ENCODE measurements at regions not wholly inside any gene's neighbourhood (a gene's known extent, or its start where the extent isn't known, plus 50 kb on each side); places are given as distances from the start of the nearest gene placed in this dataset.

DNA sequence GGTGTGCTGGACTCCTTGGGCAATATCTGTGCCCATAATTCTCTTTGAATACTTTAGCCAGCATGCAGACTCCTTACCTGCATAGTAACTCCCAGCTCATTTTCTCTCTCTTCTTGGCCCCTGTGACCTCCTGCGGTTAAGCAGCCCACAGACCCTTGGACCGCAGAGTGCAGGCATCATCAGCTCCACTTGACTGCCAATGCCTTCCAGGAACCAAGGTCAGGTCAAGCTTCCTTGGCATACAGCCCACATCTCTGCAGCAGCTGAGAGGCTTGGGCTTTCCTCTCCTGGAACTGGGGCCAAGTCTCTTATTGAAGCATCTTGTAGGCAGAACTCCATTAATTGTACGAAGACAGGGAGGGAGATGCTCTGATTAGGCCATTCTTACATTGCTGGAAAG is 130.1 kb upstream of the PIEZO2 start:
- ChIA-PET CTCF (no interaction called here), POLR2A (no interaction called here)
- H3K4me3 Mint-ChIP-seq: no peak overlapping the region
- no peaks in the 10 kb centered on the region for H3K36me3 Mint-ChIP-seq (ENCODE audit: low read depth)
- H3K4me1 Mint-ChIP-seq (ENCODE audit: low read depth): no peaks in the 10 kb centered on the region
- H3K27me3 Mint-ChIP-seq: no peaks in the 10 kb centered on the region
- intact Hi-C loops (cut with micrococcal nuclease): no loop called here
- H3K9me3 Mint-ChIP-seq: no peaks in the 10 kb centered on the region
- no peak for DNase-seq
- no peak overlapping the region for H3K27ac Mint-ChIP-seq
- TF ChIP-seq, protein P1, sequence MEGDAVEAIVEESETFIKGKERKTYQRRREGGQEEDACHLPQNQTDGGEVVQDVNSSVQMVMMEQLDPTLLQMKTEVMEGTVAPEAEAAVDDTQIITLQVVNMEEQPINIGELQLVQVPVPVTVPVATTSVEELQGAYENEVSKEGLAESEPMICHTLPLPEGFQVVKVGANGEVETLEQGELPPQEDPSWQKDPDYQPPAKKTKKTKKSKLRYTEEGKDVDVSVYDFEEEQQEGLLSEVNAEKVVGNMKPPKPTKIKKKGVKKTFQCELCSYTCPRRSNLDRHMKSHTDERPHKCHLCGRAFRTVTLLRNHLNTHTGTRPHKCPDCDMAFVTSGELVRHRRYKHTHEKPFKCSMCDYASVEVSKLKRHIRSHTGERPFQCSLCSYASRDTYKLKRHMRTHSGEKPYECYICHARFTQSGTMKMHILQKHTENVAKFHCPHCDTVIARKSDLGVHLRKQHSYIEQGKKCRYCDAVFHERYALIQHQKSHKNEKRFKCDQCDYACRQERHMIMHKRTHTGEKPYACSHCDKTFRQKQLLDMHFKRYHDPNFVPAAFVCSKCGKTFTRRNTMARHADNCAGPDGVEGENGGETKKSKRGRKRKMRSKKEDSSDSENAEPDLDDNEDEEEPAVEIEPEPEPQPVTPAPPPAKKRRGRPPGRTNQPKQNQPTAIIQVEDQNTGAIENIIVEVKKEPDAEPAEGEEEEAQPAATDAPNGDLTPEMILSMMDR (IDR thresholded peaks at IDR 0.05): no peak
- ATAC-seq: no peak

DNA sequence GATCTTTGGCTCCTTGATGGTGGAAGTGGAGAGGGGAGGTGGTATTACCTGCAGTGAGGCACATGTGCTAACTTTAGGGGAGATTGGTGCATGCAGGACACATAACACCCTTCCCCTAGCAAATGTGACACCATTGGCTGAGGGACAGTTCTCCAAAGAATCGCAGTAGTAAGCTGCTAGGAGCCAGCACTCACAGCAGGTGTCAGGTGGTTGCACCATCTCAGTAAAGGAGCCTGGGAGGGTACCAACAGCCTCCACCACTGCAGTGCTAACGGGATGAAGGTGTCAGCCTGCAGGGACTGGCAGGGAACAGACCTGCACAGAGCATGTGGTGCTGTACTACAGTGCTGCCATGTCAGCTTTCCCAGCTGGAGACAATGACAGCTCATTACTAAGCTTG is 127.3 kb upstream of the PIEZO2 start:
- TF ChIP-seq, protein P1 (IDR thresholded peaks at IDR 0.05): no peak
- POLR2A ChIA-PET: no interaction called here
- Mint-ChIP-seq H3K4me1 (ENCODE audit: low read depth) (no peaks in the 10 kb centered on the region), H3K4me3 (no peak overlapping the region), H3K36me3 (ENCODE audit: low read depth) (no peaks in the 10 kb centered on the region), H3K27me3 (no peaks in the 10 kb centered on the region), H3K27ac (no peak overlapping the region), H3K9me3 (no peaks in the 10 kb centered on the region)
- intact Hi-C loops (cut with micrococcal nuclease): no loop called here
- CTCF ChIA-PET: no interaction called here
- no peak for DNase-seq
- no peak for ATAC-seq

DNA sequence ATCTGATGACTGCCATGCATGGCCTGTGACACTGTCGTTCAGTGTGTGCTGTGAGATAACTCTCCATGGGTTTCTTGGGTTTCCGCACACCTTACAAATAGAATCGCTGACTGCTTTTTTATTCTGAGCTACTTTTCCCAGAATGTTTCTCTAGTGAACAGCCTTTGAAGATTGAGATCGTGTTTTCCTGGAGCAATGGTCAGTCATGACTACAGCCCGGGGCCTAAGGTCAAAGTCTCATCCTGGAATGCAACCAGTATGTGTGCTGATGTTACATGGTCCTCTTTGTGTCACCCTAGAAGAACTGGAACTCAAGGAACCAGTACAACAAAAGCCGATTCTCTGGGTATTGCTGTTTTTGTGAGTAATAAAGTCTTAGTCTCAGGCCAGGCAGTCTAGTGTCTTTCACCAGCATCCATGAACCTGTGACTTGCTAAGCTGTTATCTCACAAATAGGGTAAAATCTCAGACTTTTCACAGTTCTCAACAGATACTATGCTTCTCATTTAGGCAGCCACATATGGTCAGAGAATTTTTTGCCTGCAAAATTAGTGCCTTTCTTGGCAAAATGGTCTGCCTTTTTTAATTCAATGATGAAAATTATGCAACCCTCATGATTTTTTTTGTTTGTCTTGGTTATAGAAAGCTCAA is 124.9 kb upstream of the PIEZO2 start:
- H3K27ac Mint-ChIP-seq: no peak overlapping the region
- POLR2A ChIA-PET: no interaction called here
- ATAC-seq: no peak
- H3K4me3 Mint-ChIP-seq: no peak overlapping the region
- intact Hi-C loops (cut with micrococcal nuclease): no loop called here
- no peaks in the 10 kb centered on the region for H3K9me3 Mint-ChIP-seq
- no peaks in the 10 kb centered on the region for H3K36me3 Mint-ChIP-seq (ENCODE audit: low read depth)
- DNase-seq: no peak
- no peaks in the 10 kb centered on the region for H3K27me3 Mint-ChIP-seq
- TF ChIP-seq, protein P1 (IDR thresholded peaks at IDR 0.05): no peak
- CTCF ChIA-PET: no interaction called here
- H3K4me1 Mint-ChIP-seq (ENCODE audit: low read depth): no peaks in the 10 kb centered on the region

DNA sequence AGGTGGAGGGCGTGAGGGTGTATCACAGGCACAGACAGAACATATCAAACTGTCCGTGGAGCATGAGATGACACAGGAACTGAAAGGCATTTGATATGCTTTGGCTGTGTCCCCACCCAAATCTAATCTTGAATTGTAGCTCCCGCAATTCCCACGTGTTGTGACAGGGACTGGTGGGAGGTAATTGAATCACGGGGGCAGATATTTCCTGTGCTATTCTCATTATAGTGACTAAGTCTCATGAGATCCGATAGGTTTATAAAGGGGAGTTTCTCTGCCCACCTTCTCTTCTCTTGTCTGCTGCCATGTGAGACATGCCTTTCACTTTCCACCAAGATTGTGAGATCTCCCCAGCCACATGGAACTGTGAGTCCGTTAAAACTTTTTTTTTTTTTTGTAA is 123.1 kb upstream of the PIEZO2 start:
- no peak overlapping the region for H3K4me3 Mint-ChIP-seq
- CTCF ChIA-PET: no interaction called here
- POLR2A ChIA-PET: no interaction called here
- H3K9me3 Mint-ChIP-seq: no peaks in the 10 kb centered on the region
- H3K36me3 Mint-ChIP-seq (ENCODE audit: low read depth): no peaks in the 10 kb centered on the region
- H3K4me1 Mint-ChIP-seq (ENCODE audit: low read depth): no peaks in the 10 kb centered on the region
- DNase-seq (no peak), ATAC-seq (no peak)
- peaks cover 2% of the 10 kb centered on the region for H3K27me3 Mint-ChIP-seq
- intact Hi-C loops (cut with micrococcal nuclease): no loop called here
- TF ChIP-seq, protein P1 (IDR thresholded peaks at IDR 0.05): no peak
- H3K27ac Mint-ChIP-seq: no peak overlapping the region

DNA sequence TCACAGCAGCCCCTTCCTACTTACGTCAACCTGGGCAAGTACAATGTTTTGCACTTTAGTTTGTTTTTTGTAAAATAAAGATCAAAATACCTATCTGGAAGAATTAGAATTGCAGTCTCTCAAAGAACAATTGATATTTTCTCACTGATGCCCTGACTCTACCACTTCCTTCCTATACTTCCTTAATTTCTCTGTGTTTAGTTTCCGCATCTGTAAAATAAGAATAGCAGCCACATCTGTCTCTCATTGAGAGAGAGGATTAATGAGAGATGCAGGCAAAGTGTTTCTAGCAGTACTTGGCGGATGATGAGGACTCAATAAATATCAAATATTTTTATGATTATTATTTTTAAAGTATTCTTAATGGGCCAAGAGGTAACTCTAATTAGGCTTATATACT is 122.6 kb upstream of the PIEZO2 start:
- Mint-ChIP-seq H3K36me3 (ENCODE audit: low read depth) (no peaks in the 10 kb centered on the region), H3K27ac (no peak overlapping the region), H3K9me3 (no peaks in the 10 kb centered on the region), H3K27me3 (peaks cover 3% of the 10 kb centered on the region), H3K4me1 (ENCODE audit: low read depth) (no peaks in the 10 kb centered on the region), H3K4me3 (no peak overlapping the region)
- intact Hi-C loops (cut with micrococcal nuclease): no loop called here
- ChIA-PET POLR2A (no interaction called here), CTCF (no interaction called here)
- ATAC-seq: no peak
- DNase-seq: no peak
- TF ChIP-seq, protein P1 (IDR thresholded peaks at IDR 0.05): no peak
